Keratinocyte (primary cell): ENCODE measurements at regions not wholly inside any gene's neighbourhood (a gene's known extent, or its start where the extent isn't known, plus 50 kb on each side); places are given as distances from the start of the nearest gene placed in this dataset.

Experiments used
- DNase-seq: peaks from one replicate; pipeline ENCODE4 v3.0.0-alpha.2; 2011; ENCODE audit warnings: low read depth, missing footprints, low spot score
- FAIRE-seq: peaks from 2 replicates; lab custom pipeline; 2011; peaks lifted over from hg19 to GRCh38; lab: Jason Lieb, UNC
- H2AFZ ChIP-seq: 2 replicates; pipeline ENCODE4 v1.6.0; 2012; ENCODE audit warnings: low read length, control low read depth, inconsistent platforms; ENCODE audit not compliant: control insufficient read depth
- H3K27ac ChIP-seq: 2 replicates; pipeline ENCODE4 v1.5.1; 2011; ENCODE audit warnings: low read length; ENCODE audit not compliant: control insufficient read depth, insufficient read depth
- H3K27me3 ChIP-seq: 3 replicates; pipeline ENCODE4 v1.6.0; 2011; ENCODE audit warnings: low read length; ENCODE audit not compliant: control insufficient read depth, insufficient read depth; ENCODE audit errors: extremely low read depth
- H3K36me3 ChIP-seq, 2 experiments: 2 replicates in 1 of 2; 3 replicates in 1 of 2; pipeline ENCODE4 v1.5.1; 2011; ENCODE audit warnings: low read length in 2 of 2, mild to moderate bottlenecking in 1 of 2; ENCODE audit not compliant: control insufficient read depth in 2 of 2, insufficient read depth in 2 of 2; ENCODE audit errors: extremely low read depth in 1 of 2
- H3K4me1 ChIP-seq: 3 replicates; pipeline ENCODE4 v1.5.1; 2011; ENCODE audit warnings: low read length; ENCODE audit not compliant: control insufficient read depth, insufficient read depth; ENCODE audit errors: extremely low read depth
- H3K4me2 ChIP-seq: 3 replicates; pipeline ENCODE4 v1.6.0; 2011; ENCODE audit warnings: low read depth, low read length; ENCODE audit not compliant: control insufficient read depth, insufficient read depth; ENCODE audit errors: extremely low read depth
- H3K4me3 ChIP-seq, 3 experiments: fragments of 200-600 bp in 1 of 3; sonication (generic) in 1 of 3; 2 replicates in 2 of 3; 3 replicates in 1 of 3; pipeline ENCODE4 v1.5.1; 2011 to 2016; ENCODE audit warnings: low read length in 3 of 3, mild to moderate bottlenecking in 3 of 3, control low read depth in 2 of 3, inconsistent platforms in 1 of 3, low read depth in 1 of 3, mixed read lengths in 1 of 3, mixed run types in 1 of 3, moderate library complexity in 1 of 3; ENCODE audit not compliant: control insufficient read depth in 2 of 3, insufficient read depth in 2 of 3; ENCODE audit errors: extremely low read depth in 1 of 3
- H3K79me2 ChIP-seq: 2 replicates; pipeline ENCODE4 v1.6.0; 2012; ENCODE audit warnings: low read length; ENCODE audit not compliant: control insufficient read depth, insufficient read depth
- H3K9ac ChIP-seq: 3 replicates; pipeline ENCODE4 v1.6.0; 2011; ENCODE audit warnings: low read length; ENCODE audit not compliant: control insufficient read depth, insufficient read depth; ENCODE audit errors: extremely low read depth
- H3K9me1 ChIP-seq: 3 replicates; pipeline ENCODE4 v1.6.0; 2011; ENCODE audit warnings: low read length; ENCODE audit not compliant: control insufficient read depth, insufficient read depth; ENCODE audit errors: extremely low read depth
- H3K9me3 ChIP-seq: 2 replicates; pipeline ENCODE4 v1.5.1; 2012; ENCODE audit warnings: low read depth, low read length; ENCODE audit not compliant: control insufficient read depth
- H4K20me1 ChIP-seq: 3 replicates; pipeline ENCODE4 v1.6.0; 2011; ENCODE audit warnings: low read length; ENCODE audit not compliant: control insufficient read depth, insufficient read depth; ENCODE audit errors: extremely low read depth
- EZH2 ChIP-seq: IDR thresholded peaks from one replicate; pipeline ENCODE4 v1.6.1; 2012; ENCODE audit warnings: inconsistent platforms, mild to moderate bottlenecking, low read length, moderate library complexity
- dilution Hi-C: fragments of 300-500 bp; cut with MboI; formaldehyde crosslinking; loops from one replicate; pipeline ENCODE4 v1.7.0; 2020; ENCODE audit warnings: low sequenced_read_pairs; ENCODE audit not compliant: extremely low pct_ligation_motif_present
- TF ChIP-seq, protein P1 (sequence below), 3 experiments: IDR thresholded peaks in 1 of 3; conservative IDR thresholded peaks in 1 of 3; optimal IDR thresholded peaks in 1 of 3; 2 replicates in 2 of 3; 3 replicates in 1 of 3; pipeline versions ENCODE3 to v1.5.1; 2011; ENCODE audit warnings: low read length in 3 of 3, mild to moderate bottlenecking in 3 of 3, moderate library complexity in 2 of 3, control low read depth in 1 of 3, inconsistent platforms in 1 of 3; ENCODE audit not compliant: insufficient read depth in 2 of 3; ENCODE audit errors: extremely low read depth in 1 of 3

DNA sequence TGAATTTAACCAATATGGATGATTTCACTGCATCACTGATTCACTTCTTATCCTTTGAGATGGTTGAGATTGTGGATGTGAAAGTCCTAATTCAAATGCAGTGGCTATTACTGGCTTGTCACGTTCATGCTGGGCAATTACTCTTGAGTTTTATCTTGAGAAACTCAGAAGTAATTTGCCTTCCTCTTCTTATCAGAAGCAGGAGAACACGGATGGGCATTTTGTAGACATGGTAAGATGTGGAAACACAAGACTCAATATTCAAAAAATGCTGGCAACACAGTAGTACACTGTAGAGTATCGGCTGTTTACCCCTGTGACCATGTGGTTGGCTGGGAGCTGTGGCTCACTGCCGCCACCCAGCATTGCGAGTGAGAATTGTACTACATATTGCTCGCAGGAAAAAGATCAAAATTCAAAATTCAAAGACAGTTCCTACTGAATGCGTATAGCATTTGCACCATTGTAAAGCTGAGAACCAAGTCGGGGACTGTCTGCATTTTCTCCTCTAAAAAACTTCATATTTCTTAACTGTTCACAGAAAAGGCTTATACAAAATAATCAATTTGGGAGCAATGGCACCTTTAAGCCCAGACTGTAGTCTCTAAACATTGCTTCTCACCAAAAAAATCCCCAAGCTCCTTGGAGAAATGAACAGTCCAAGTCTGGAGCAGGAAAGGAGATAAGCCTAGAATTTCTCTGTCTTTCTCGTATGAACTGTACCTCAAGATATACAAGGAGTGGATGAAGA is 61.9 kb upstream of the ELOVL5 start:
- no peak overlapping the region for H3K4me3 ChIP-seq
- H3K27me3 ChIP-seq = no peaks in the 10 kb centered on the region
- TF ChIP-seq EZH2 = no peak
- TF ChIP-seq, protein P1, sequence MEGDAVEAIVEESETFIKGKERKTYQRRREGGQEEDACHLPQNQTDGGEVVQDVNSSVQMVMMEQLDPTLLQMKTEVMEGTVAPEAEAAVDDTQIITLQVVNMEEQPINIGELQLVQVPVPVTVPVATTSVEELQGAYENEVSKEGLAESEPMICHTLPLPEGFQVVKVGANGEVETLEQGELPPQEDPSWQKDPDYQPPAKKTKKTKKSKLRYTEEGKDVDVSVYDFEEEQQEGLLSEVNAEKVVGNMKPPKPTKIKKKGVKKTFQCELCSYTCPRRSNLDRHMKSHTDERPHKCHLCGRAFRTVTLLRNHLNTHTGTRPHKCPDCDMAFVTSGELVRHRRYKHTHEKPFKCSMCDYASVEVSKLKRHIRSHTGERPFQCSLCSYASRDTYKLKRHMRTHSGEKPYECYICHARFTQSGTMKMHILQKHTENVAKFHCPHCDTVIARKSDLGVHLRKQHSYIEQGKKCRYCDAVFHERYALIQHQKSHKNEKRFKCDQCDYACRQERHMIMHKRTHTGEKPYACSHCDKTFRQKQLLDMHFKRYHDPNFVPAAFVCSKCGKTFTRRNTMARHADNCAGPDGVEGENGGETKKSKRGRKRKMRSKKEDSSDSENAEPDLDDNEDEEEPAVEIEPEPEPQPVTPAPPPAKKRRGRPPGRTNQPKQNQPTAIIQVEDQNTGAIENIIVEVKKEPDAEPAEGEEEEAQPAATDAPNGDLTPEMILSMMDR (optimal IDR thresholded peaks at IDR 0.05 in 1 of 3, IDR thresholded peaks at IDR 0.05 in 1 of 3, conservative IDR thresholded peaks at IDR 0.05 in 1 of 3; ENCODE audit: extremely low read depth in 1 of 3, insufficient read depth in 2 of 3, low read length in 3 of 3) = peak; percentile 63 to 77 (median 74)
- H3K27ac ChIP-seq = no peak overlapping the region
- no peak overlapping the region for H3K4me2 ChIP-seq
- no peaks in the 10 kb centered on the region for H3K79me2 ChIP-seq
- H3K9me3 ChIP-seq = no peaks in the 10 kb centered on the region
- FAIRE-seq (peak; percentile 74), DNase-seq (no peak)
- dilution Hi-C loops = no loop called here
- no peaks in the 10 kb centered on the region for H3K9me1 ChIP-seq
- no peaks in the 10 kb centered on the region for H4K20me1 ChIP-seq
- no peaks in the 10 kb centered on the region for H3K4me1 ChIP-seq
- no peak overlapping the region for H3K9ac ChIP-seq
- H3K36me3 ChIP-seq = no peaks in the 10 kb centered on the region
- H2AFZ ChIP-seq = no peak overlapping the region

DNA sequence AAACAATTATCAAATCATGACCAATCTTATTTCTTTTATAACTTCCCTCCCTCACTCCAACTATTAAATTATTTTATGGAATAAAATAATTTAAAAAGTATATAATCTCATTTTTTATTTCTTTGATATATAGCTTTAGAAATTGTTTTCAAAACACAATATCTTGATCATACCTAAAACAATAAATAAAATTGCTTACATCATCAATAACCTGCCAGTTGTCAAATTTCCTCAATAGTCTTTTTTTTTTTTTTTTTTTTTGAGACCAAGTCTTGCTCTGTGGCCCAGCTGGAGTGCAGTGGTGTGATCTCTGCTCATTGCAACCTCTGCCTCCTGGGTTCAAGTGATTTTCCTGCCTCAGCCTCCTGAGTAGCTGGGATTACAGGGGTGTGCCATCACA is 60.1 kb upstream of the ELOVL5 start:
- Histone ChIP-seq H3K36me3 (no peaks in the 10 kb centered on the region), H3K4me3 (no peak overlapping the region), H3K4me1 (no peaks in the 10 kb centered on the region), H2AFZ (no peak overlapping the region), H3K27ac (no peak overlapping the region), H3K79me2 (no peaks in the 10 kb centered on the region), H3K27me3 (no peaks in the 10 kb centered on the region), H4K20me1 (no peaks in the 10 kb centered on the region), H3K4me2 (no peak overlapping the region), H3K9me1 (no peaks in the 10 kb centered on the region), H3K9me3 (no peaks in the 10 kb centered on the region), H3K9ac (no peak overlapping the region)
- no peak for TF ChIP-seq EZH2
- dilution Hi-C loops = no loop called here
- FAIRE-seq (no peak), DNase-seq (no peak)

DNA sequence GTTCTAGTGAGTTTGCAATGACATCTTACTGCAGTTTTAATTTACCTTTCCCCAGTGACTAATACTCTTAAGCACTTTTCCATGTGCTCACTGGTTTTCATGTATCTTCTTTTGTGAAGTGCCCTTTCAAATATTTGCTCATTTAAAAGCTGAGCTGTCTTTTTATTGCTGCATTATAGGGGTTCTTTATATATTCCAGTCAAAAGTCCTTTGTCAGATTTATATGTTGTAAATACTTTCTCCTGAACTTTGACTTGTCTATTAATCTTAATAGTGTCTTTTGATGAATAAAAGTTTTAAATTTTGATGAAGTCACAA is 50.2 kb upstream of the ELOVL5 start:
- no peaks in the 10 kb centered on the region for H3K4me1 ChIP-seq
- DNase-seq (no peak), FAIRE-seq (no peak)
- no peaks in the 10 kb centered on the region for H3K36me3 ChIP-seq
- no peaks in the 10 kb centered on the region for H4K20me1 ChIP-seq
- no peak overlapping the region for H2AFZ ChIP-seq
- H3K9ac ChIP-seq = no peak overlapping the region
- no peak overlapping the region for H3K4me3 ChIP-seq
- dilution Hi-C loops = no loop called here
- no peaks in the 10 kb centered on the region for H3K79me2 ChIP-seq
- H3K27ac ChIP-seq = no peak overlapping the region
- no peak for TF ChIP-seq EZH2
- TF ChIP-seq, protein P1 (optimal IDR thresholded peaks at IDR 0.05 in 1 of 3, IDR thresholded peaks at IDR 0.05 in 1 of 3, conservative IDR thresholded peaks at IDR 0.05 in 1 of 3; ENCODE audit: extremely low read depth in 1 of 3, insufficient read depth in 2 of 3, low read length in 3 of 3) = no peak
- no peaks in the 10 kb centered on the region for H3K27me3 ChIP-seq
- no peaks in the 10 kb centered on the region for H3K9me1 ChIP-seq
- H3K4me2 ChIP-seq = no peak overlapping the region
- no peaks in the 10 kb centered on the region for H3K9me3 ChIP-seq
